ENCODE measurements at regions not wholly inside any gene's neighbourhood (a gene's known extent, or its start where the extent isn't known, plus 50 kb on each side); places are given as distances from the start of the nearest gene placed in this dataset.

- Mint-ChIP-seq H3K36me3 (ENCODE audit: unreplicated experiment) (no peaks in the 10 kb centered on the region), H3K9me3 (ENCODE audit: unreplicated experiment) (peaks cover 5% of the 10 kb centered on the region), H3K27me3 (ENCODE audit: unreplicated experiment) (no peaks in the 10 kb centered on the region), H3K4me1 (ENCODE audit: unreplicated experiment) (peaks cover 2% of the 10 kb centered on the region), H3K4me3 (ENCODE audit: unreplicated experiment) (no peak overlapping the region), H3K27ac (ENCODE audit: unreplicated experiment) (no peak overlapping the region)
- DNase-seq (ENCODE audit: extremely low spot score, unreplicated experiment): no peak
- TF ChIP-seq, protein P1, sequence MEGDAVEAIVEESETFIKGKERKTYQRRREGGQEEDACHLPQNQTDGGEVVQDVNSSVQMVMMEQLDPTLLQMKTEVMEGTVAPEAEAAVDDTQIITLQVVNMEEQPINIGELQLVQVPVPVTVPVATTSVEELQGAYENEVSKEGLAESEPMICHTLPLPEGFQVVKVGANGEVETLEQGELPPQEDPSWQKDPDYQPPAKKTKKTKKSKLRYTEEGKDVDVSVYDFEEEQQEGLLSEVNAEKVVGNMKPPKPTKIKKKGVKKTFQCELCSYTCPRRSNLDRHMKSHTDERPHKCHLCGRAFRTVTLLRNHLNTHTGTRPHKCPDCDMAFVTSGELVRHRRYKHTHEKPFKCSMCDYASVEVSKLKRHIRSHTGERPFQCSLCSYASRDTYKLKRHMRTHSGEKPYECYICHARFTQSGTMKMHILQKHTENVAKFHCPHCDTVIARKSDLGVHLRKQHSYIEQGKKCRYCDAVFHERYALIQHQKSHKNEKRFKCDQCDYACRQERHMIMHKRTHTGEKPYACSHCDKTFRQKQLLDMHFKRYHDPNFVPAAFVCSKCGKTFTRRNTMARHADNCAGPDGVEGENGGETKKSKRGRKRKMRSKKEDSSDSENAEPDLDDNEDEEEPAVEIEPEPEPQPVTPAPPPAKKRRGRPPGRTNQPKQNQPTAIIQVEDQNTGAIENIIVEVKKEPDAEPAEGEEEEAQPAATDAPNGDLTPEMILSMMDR (IDR thresholded peaks at IDR 0.05): no peak
Observed at GRCh38 chr3:73801444-73801843, 176.7 kb upstream of the PDZRN3 start.

- Mint-ChIP-seq H3K27ac (ENCODE audit: unreplicated experiment) (no peak overlapping the region), H3K4me3 (ENCODE audit: unreplicated experiment) (no peak overlapping the region), H3K9me3 (ENCODE audit: unreplicated experiment) (peaks cover 5% of the 10 kb centered on the region), H3K4me1 (ENCODE audit: unreplicated experiment) (peaks cover 16% of the 10 kb centered on the region), H3K36me3 (ENCODE audit: unreplicated experiment) (no peaks in the 10 kb centered on the region), H3K27me3 (ENCODE audit: unreplicated experiment) (no peaks in the 10 kb centered on the region)
- TF ChIP-seq, protein P1 (IDR thresholded peaks at IDR 0.05): no peak
- DNase-seq (ENCODE audit: extremely low spot score, unreplicated experiment): no peak
Observed at GRCh38 chr3:73797311-73797710, 172.6 kb upstream of the PDZRN3 start.

- Mint-ChIP-seq H3K9me3 (ENCODE audit: unreplicated experiment) (peaks cover 5% of the 10 kb centered on the region), H3K27ac (ENCODE audit: unreplicated experiment) (no peak overlapping the region), H3K4me3 (ENCODE audit: unreplicated experiment) (no peak overlapping the region), H3K36me3 (ENCODE audit: unreplicated experiment) (no peaks in the 10 kb centered on the region), H3K4me1 (ENCODE audit: unreplicated experiment) (peaks cover 15% of the 10 kb centered on the region), H3K27me3 (ENCODE audit: unreplicated experiment) (no peaks in the 10 kb centered on the region)
- DNase-seq (ENCODE audit: extremely low spot score, unreplicated experiment): no peak
- TF ChIP-seq, protein P1 (IDR thresholded peaks at IDR 0.05): no peak
Observed at GRCh38 chr3:73796382-73796781, 171.6 kb upstream of the PDZRN3 start.

- Mint-ChIP-seq H3K27me3 (ENCODE audit: unreplicated experiment) (no peaks in the 10 kb centered on the region), H3K4me1 (ENCODE audit: unreplicated experiment) (peaks cover 37% of the 10 kb centered on the region), H3K9me3 (ENCODE audit: unreplicated experiment) (no peaks in the 10 kb centered on the region), H3K4me3 (ENCODE audit: unreplicated experiment) (no peak overlapping the region), H3K36me3 (ENCODE audit: unreplicated experiment) (no peaks in the 10 kb centered on the region), H3K27ac (ENCODE audit: unreplicated experiment) (no peak overlapping the region)
- no peak for DNase-seq (ENCODE audit: extremely low spot score, unreplicated experiment)
- TF ChIP-seq, protein P1 (IDR thresholded peaks at IDR 0.05): no peak
Observed at GRCh38 chr3:73791356-73791755, 166.6 kb upstream of the PDZRN3 start.

DNA sequence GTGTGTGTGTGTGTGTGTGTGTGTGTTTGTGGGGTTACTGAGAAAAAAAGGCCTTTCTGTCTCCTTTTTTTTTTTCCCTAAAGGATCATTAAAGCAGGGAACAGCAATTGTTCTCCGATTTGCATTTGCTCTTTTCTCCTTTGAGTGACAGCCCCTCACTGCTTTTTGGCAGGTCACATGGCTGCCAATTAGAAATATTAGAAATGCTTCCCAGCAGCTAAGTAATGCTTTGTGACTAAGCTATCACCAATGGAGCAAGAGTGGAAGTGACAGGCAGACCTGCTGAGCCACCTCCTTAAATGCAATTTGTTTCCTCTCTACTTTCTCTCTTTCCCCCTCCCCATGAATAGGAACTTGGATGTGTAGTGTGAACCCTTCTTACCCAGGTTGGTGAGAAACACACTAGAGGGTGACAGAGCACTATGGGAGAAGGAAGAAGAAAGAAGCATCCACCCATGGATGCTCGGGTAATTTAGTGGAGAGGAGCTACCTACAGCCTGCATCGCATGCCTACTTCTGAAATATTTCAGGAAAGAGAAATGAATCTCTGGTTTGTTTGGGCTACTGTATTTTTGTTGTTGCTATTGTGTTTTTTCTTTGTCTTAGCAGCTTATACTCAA, 165.2 kb upstream of the PDZRN3 start:
- Mint-ChIP-seq H3K36me3 (ENCODE audit: unreplicated experiment) (no peaks in the 10 kb centered on the region), H3K4me1 (ENCODE audit: unreplicated experiment) (peaks cover 45% of the 10 kb centered on the region), H3K4me3 (ENCODE audit: unreplicated experiment) (no peak overlapping the region), H3K9me3 (ENCODE audit: unreplicated experiment) (no peaks in the 10 kb centered on the region), H3K27ac (ENCODE audit: unreplicated experiment) (no peak overlapping the region), H3K27me3 (ENCODE audit: unreplicated experiment) (no peaks in the 10 kb centered on the region)
- no peak for DNase-seq (ENCODE audit: extremely low spot score, unreplicated experiment)
- TF ChIP-seq, protein P1 (IDR thresholded peaks at IDR 0.05): no peak

Data from osteocyte (in vitro differentiated cells).